CD4-positive, CD25-positive, alpha-beta regulatory T cell (primary cell): ENCODE measurements at regions not wholly inside any gene's neighbourhood (a gene's known extent, or its start where the extent isn't known, plus 50 kb on each side); places are given as distances from the start of the nearest gene placed in this dataset.

Experiments used
- ATAC-seq, 2 donors: fragments of 150-1000 bp; cut with Tn5 transposase; one replicate each; pipeline ENCODE4 v1.10.0; 2021; ENCODE audit warnings: low read depth in 2 of 2, moderate number of reproducible peaks in 2 of 2, moderate library complexity in 1 of 2
- DNase-seq, 3 donors: peaks; one replicate each; pipeline versions ENCODE4 v3.0.0 to v3.0.0-alpha.2; 2012 to 2022; ENCODE audit warnings: mixed read lengths in 1 of 3
- H3K27ac ChIP-seq: one replicate; pipeline ENCODE4 v1.7.0; 2013; ENCODE audit warnings: mild to moderate bottlenecking, low read length; ENCODE audit not compliant: insufficient read depth, poor library complexity, severe bottlenecking
- H3K27me3 ChIP-seq: one replicate; pipeline ENCODE4 v1.7.0; 2013; ENCODE audit warnings: low read length; ENCODE audit not compliant: control insufficient read depth, insufficient read depth
- H3K36me3 ChIP-seq: one replicate; pipeline ENCODE4 v1.7.0; 2013; ENCODE audit warnings: mild to moderate bottlenecking, low read length, moderate library complexity; ENCODE audit not compliant: control insufficient read depth, insufficient read depth
- H3K4me1 ChIP-seq: 2 replicates; pipeline ENCODE4 v1.7.0; 2013; ENCODE audit warnings: mild to moderate bottlenecking, low read length; ENCODE audit not compliant: insufficient read depth, control insufficient read depth, poor library complexity, severe bottlenecking
- H3K4me3 ChIP-seq: one replicate; pipeline ENCODE4 v1.7.0; 2013; ENCODE audit warnings: low read depth, mild to moderate bottlenecking, low read length, moderate library complexity
- H3K9me3 ChIP-seq, 2 experiments: 1 replicate in 1 of 2; 2 replicates in 1 of 2; pipeline ENCODE4 v1.7.0; 2013; ENCODE audit warnings: low read length in 2 of 2, mild to moderate bottlenecking in 1 of 2, moderate library complexity in 1 of 2; ENCODE audit not compliant: control insufficient read depth in 2 of 2
- H3K27ac Mint-ChIP-seq, 3 donors: one replicate each; pipeline ENCODE4 v1.8.0; 2020 to 2022; ENCODE audit warnings: mild to moderate bottlenecking in 3 of 3, mixed read lengths in 3 of 3, moderate library complexity in 2 of 3
- H3K27me3 Mint-ChIP-seq: one replicate; pipeline ENCODE4 v1.8.0; 2022; ENCODE audit warnings: mild to moderate bottlenecking, mixed read lengths
- H3K36me3 Mint-ChIP-seq: one replicate; pipeline ENCODE4 v1.8.0; 2020; ENCODE audit warnings: mixed read lengths
- H3K4me1 Mint-ChIP-seq, 4 donors: one replicate each; pipeline ENCODE4 v1.8.0; 2020 to 2022; ENCODE audit warnings: mixed read lengths in 4 of 4, mild to moderate bottlenecking in 1 of 4
- H3K4me3 Mint-ChIP-seq, 4 donors: one replicate each; pipeline ENCODE4 v1.8.0; 2020 to 2022; ENCODE audit warnings: mild to moderate bottlenecking in 4 of 4, mixed read lengths in 4 of 4, moderate library complexity in 3 of 4
- H3K9me3 Mint-ChIP-seq, 7 donors: one replicate each; pipeline ENCODE4 v1.8.0; 2020 to 2022; ENCODE audit warnings: mixed read lengths in 7 of 7, mild to moderate bottlenecking in 3 of 7, moderate library complexity in 2 of 7

DNA sequence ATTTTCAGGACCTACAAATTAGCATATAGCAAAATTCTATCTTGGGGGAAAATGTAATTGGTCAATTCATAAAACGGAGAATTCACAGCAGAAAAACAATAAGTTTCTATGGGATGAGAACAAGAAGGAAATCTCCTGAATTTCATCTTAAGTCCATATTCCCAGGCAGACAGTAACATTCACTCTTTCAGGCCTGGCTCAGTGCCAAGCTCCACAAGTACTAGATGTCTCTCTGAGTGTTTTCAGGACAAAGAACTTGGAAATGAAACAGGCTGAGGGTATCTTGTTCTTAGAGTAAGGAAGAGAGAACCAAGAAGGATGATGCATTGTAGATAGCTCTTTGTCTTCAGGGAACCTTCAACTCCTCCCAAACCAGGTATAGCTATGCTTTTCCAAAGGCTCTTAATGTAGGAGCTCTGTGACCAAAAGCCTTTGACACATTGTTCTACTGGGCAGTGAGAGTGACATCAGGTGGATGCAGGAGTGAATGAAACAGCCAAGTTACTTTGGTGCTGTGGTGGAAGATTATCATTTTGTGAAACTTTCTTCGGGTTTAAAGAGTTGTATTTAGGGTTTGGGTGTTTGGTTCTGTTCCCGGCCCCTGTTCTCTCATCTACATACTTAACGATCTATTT, 298.3 kb downstream of the GPATCH2 start:
- no peaks in the 10 kb centered on the region for H3K4me1 ChIP-seq
- no peaks in the 10 kb centered on the region for H3K9me3 ChIP-seq
- no peaks in the 10 kb centered on the region for H3K27me3 ChIP-seq
- no peaks in the 10 kb centered on the region for H3K36me3 ChIP-seq
- H3K4me1 Mint-ChIP-seq, result no peaks in the 10 kb centered on the region
- ATAC-seq (no peak), DNase-seq (no peak)
- H3K4me3 Mint-ChIP-seq, result no peak overlapping the region
- H3K27ac Mint-ChIP-seq, result no peak overlapping the region
- no peaks in the 10 kb centered on the region for H3K36me3 Mint-ChIP-seq
- peaks cover 0 to 10% (median 1%) of the 10 kb centered on the region in 7 donors for H3K9me3 Mint-ChIP-seq
- H3K27ac ChIP-seq, result no peak overlapping the region
- H3K27me3 Mint-ChIP-seq, result no peaks in the 10 kb centered on the region
- H3K4me3 ChIP-seq, result no peak overlapping the region

GRCh38 chr1:217331698-217332097, 299.2 kb downstream of the GPATCH2 start:
- Mint-ChIP-seq H3K36me3 (no peaks in the 10 kb centered on the region), H3K4me1 (no peaks in the 10 kb centered on the region), H3K27me3 (no peaks in the 10 kb centered on the region), H3K9me3 (peaks cover 0 to 10% (median 1%) of the 10 kb centered on the region in 7 donors), H3K27ac (no peak overlapping the region), H3K4me3 (no peak overlapping the region)
- no peaks in the 10 kb centered on the region for H3K9me3 ChIP-seq
- H3K4me3 ChIP-seq, result no peak overlapping the region
- no peaks in the 10 kb centered on the region for H3K36me3 ChIP-seq
- ATAC-seq (no peak), DNase-seq (no peak)
- H3K27ac ChIP-seq, result no peak overlapping the region
- no peaks in the 10 kb centered on the region for H3K4me1 ChIP-seq
- no peaks in the 10 kb centered on the region for H3K27me3 ChIP-seq

DNA sequence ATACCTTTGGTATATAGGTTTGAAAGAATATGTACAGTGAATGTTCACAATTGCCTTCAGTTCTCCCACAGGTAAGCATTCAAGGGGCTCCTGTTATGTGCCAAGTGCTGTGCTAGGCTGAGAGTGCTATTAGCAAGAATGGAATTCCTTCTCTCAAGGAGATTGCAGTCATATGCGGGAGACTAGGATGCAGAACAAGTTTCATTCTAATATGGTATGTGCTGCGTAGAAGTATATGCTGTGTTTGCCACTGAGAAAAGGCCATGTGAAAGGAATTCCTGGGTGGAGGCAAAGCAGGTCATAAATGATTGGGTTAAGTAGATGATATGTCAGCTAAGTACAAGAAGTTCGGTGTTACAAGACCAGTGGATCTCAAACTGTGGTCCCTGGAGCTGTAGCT, 303.0 kb downstream of the GPATCH2 start:
- DNase-seq (no peak), ATAC-seq (no peak)
- H3K4me3 Mint-ChIP-seq, result no peak overlapping the region
- Histone ChIP-seq H3K9me3 (no peaks in the 10 kb centered on the region), H3K4me1 (no peaks in the 10 kb centered on the region), H3K36me3 (no peaks in the 10 kb centered on the region), H3K27ac (no peak overlapping the region), H3K27me3 (no peaks in the 10 kb centered on the region), H3K4me3 (no peak overlapping the region)
- H3K4me1 Mint-ChIP-seq, result no peaks in the 10 kb centered on the region
- no peaks in the 10 kb centered on the region for H3K36me3 Mint-ChIP-seq
- peaks cover 0 to 14% (median 4%) of the 10 kb centered on the region in 7 donors for H3K9me3 Mint-ChIP-seq
- H3K27ac Mint-ChIP-seq, result no peak overlapping the region
- H3K27me3 Mint-ChIP-seq, result no peaks in the 10 kb centered on the region

DNA sequence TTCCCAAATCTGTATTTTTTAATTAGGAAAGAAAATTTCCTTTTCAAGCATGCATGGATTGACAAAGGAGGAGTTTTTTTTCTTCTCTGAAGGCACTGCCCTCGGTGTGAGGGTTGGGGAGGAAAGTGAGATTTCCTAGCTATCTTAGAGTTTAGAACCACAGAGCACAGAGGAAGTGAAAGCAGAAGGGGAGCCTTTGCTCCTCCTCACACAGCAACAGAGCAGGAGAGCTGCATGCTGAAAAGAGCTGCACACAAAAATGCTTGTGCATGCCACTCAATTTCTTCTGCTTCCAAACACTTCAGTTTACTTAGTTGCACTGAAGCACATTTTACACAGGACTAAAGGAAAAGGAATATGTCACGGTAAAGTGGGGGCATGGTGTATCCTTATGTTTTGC, 308.1 kb downstream of the GPATCH2 start:
- Mint-ChIP-seq H3K4me1 (no peaks in the 10 kb centered on the region), H3K36me3 (no peaks in the 10 kb centered on the region), H3K4me3 (no peak overlapping the region), H3K27ac (no peak overlapping the region), H3K9me3 (peaks cover 0 to 8% (median 1%) of the 10 kb centered on the region in 7 donors), H3K27me3 (no peaks in the 10 kb centered on the region)
- Histone ChIP-seq H3K27me3 (no peaks in the 10 kb centered on the region), H3K4me1 (no peaks in the 10 kb centered on the region), H3K9me3 (no peaks in the 10 kb centered on the region), H3K4me3 (no peak overlapping the region), H3K36me3 (no peaks in the 10 kb centered on the region), H3K27ac (no peak overlapping the region)
- ATAC-seq (no peak), DNase-seq (no peak)

DNA sequence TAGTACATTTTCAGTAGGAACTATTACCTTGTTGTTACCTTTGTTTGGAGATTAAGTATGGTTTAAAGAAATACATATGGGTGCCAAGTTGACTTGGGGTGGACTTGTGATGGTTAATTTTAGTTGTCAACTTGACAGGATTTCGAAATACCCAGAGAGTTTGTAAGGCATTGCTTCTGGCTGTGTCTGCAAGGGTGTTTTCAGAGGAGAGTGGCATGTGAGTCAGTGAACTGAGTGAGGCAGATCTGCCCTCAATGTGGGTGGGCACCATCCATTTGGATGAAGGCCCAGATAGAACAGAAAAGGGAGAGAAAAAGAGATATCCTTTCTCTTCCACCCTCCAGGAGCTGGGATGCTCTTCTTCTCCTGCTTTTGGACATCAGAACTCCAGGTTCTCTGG, 315.5 kb downstream of the GPATCH2 start:
- Histone ChIP-seq H3K4me1 (no peaks in the 10 kb centered on the region), H3K27ac (no peak overlapping the region), H3K27me3 (no peaks in the 10 kb centered on the region), H3K9me3 (no peaks in the 10 kb centered on the region), H3K36me3 (no peaks in the 10 kb centered on the region), H3K4me3 (no peak overlapping the region)
- no peaks in the 10 kb centered on the region for H3K36me3 Mint-ChIP-seq
- no peak for ATAC-seq
- DNase-seq, result no peak
- peak overlapping the region in 1 of 3 donors; percentile 27 for H3K27ac Mint-ChIP-seq
- H3K27me3 Mint-ChIP-seq, result no peaks in the 10 kb centered on the region
- H3K9me3 Mint-ChIP-seq, result peaks cover 0 to 3% (median 0%) of the 10 kb centered on the region in 7 donors
- H3K4me1 Mint-ChIP-seq, result no peaks in the 10 kb centered on the region
- H3K4me3 Mint-ChIP-seq, result no peak overlapping the region

- ATAC-seq (no peak), DNase-seq (no peak)
- Mint-ChIP-seq H3K27ac (no peak overlapping the region), H3K27me3 (no peaks in the 10 kb centered on the region), H3K9me3 (peaks cover 0 to 7% (median 0%) of the 10 kb centered on the region in 7 donors), H3K36me3 (no peaks in the 10 kb centered on the region), H3K4me3 (no peak overlapping the region), H3K4me1 (no peaks in the 10 kb centered on the region)
- H3K4me3 ChIP-seq, result no peak overlapping the region
- H3K36me3 ChIP-seq, result no peaks in the 10 kb centered on the region
- H3K27ac ChIP-seq, result no peak overlapping the region
- H3K9me3 ChIP-seq, result no peaks in the 10 kb centered on the region
- no peaks in the 10 kb centered on the region for H3K4me1 ChIP-seq
- H3K27me3 ChIP-seq, result no peaks in the 10 kb centered on the region
Observed at GRCh38 chr1:217313096-217313495, 317.8 kb downstream of the GPATCH2 start.

- Histone ChIP-seq H3K4me3 (no peak overlapping the region), H3K9me3 (no peaks in the 10 kb centered on the region), H3K27ac (no peak overlapping the region), H3K4me1 (no peaks in the 10 kb centered on the region), H3K27me3 (no peaks in the 10 kb centered on the region), H3K36me3 (no peaks in the 10 kb centered on the region)
- Mint-ChIP-seq H3K4me3 (no peak overlapping the region), H3K27ac (no peak overlapping the region), H3K36me3 (no peaks in the 10 kb centered on the region), H3K27me3 (no peaks in the 10 kb centered on the region), H3K9me3 (peaks cover 0 to 7% (median 0%) of the 10 kb centered on the region in 7 donors), H3K4me1 (no peaks in the 10 kb centered on the region)
- DNase-seq (no peak), ATAC-seq (no peak)
Observed at GRCh38 chr1:217311766-217312165, 319.1 kb downstream of the GPATCH2 start.

GRCh38 chr1:217311269-217311668, 319.6 kb downstream of the GPATCH2 start:
- H3K9me3 Mint-ChIP-seq, result peaks cover 0 to 10% (median 2%) of the 10 kb centered on the region in 7 donors
- no peak overlapping the region for H3K27ac Mint-ChIP-seq
- H3K36me3 Mint-ChIP-seq, result no peaks in the 10 kb centered on the region
- no peaks in the 10 kb centered on the region for H3K27me3 Mint-ChIP-seq
- H3K4me3 Mint-ChIP-seq, result no peak overlapping the region
- Histone ChIP-seq H3K9me3 (no peaks in the 10 kb centered on the region), H3K4me3 (no peak overlapping the region), H3K27me3 (no peaks in the 10 kb centered on the region), H3K4me1 (no peaks in the 10 kb centered on the region), H3K36me3 (no peaks in the 10 kb centered on the region), H3K27ac (no peak overlapping the region)
- ATAC-seq, result no peak
- DNase-seq, result no peak
- no peaks in the 10 kb centered on the region for H3K4me1 Mint-ChIP-seq
